ENCODE measurements at regions not wholly inside any gene's neighbourhood (a gene's known extent, or its start where the extent isn't known, plus 50 kb on each side); places are given as distances from the start of the nearest gene placed in this dataset.

GRCh38 chr18:4511166-4511565, 56.1 kb upstream of the DLGAP1 start:
- no peak for DNase-seq

GRCh38 chr18:4510711-4511110, 55.6 kb upstream of the DLGAP1 start:
- DNase-seq: no peak

GRCh38 chr18:4510160-4510559, 55.1 kb upstream of the DLGAP1 start:
- DNase-seq: no peak

Measured in NCI-H2171 treated with DMSO at 0.1 percent for 48 hours (cell line).